Activated T-cell treated with anti-CD3 and anti-CD28 coated beads, Interleukin-2, amount 50 U/mL, for 72 hours (primary cell): ENCODE measurements at regions not wholly inside any gene's neighbourhood (a gene's known extent, or its start where the extent isn't known, plus 50 kb on each side); places are given as distances from the start of the nearest gene placed in this dataset.
"Not testable (repeated sequence)": the region's sequence is repeated elsewhere in the genome, so short reads cannot be mapped to it uniquely, and the experiment has no call there.

Source experiments
- ATAC-seq, 2 donors: fragments of 150-1000 bp; cut with Tn5 transposase; replicated peaks in 1 of 2; 2 replicates each; pipeline ENCODE4 v1.10.0; 2021; ENCODE audit warnings: moderate library complexity in 2 of 2, mild to moderate bottlenecking in 1 of 2
- DNase-seq, 2 donors: peaks; one replicate each; pipeline ENCODE4 v3.0.0; 2021 to 2022; ENCODE audit warnings: mixed read lengths in 1 of 2
- H3K27ac Mint-ChIP-seq: one replicate; pipeline ENCODE4 v1.8.0; 2022; ENCODE audit warnings: mild to moderate bottlenecking, moderate library complexity, mixed read lengths
- H3K27me3 Mint-ChIP-seq: one replicate; pipeline ENCODE4 v1.8.0; 2022; ENCODE audit warnings: low read depth, mixed read lengths
- H3K36me3 Mint-ChIP-seq, 2 donors: one replicate each; pipeline ENCODE4 v1.8.0; 2022; ENCODE audit warnings: mixed read lengths in 2 of 2, mild to moderate bottlenecking in 1 of 2; ENCODE audit not compliant: insufficient read depth in 2 of 2
- H3K4me1 Mint-ChIP-seq: one replicate; pipeline ENCODE4 v1.8.0; 2022; ENCODE audit warnings: low read depth, mixed read lengths
- H3K4me3 Mint-ChIP-seq, 2 donors: one replicate each; pipeline ENCODE4 v1.8.0; 2022; ENCODE audit warnings: mild to moderate bottlenecking in 2 of 2, mixed read lengths in 2 of 2, moderate library complexity in 2 of 2
- H3K9me3 Mint-ChIP-seq, 2 donors: one replicate each; pipeline ENCODE4 v1.8.0; 2022; ENCODE audit warnings: mixed read lengths in 2 of 2

DNA sequence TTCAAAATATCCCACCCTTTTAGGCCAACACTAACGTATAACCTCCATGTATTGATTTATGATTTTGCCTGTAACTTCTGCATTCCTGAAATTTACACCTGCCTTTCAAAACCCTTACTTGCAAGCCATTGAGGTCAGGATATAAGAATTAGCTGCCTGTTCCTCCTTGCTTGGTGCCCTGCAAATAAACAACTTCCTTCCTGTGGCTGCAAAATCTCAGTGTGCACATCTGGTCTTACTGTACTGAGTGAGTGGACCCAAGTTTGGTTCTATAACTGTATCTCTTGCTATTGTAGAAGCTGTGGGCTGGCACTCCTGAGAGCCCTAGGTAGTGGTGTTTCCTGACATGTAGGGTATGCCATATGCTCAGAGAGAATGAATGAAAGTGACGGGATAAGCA lies 191.1 kb upstream of the RASGRP1 start:
- Mint-ChIP-seq H3K4me3 (no peak overlapping the region), H3K4me1 (no peaks in the 10 kb centered on the region), H3K27me3 (peaks cover 47% of the 10 kb centered on the region), H3K36me3 (no peaks in the 10 kb centered on the region), H3K9me3 (no peaks in the 10 kb centered on the region), H3K27ac (no peak overlapping the region)
- ATAC-seq (no peak), DNase-seq (no peak)

- no peaks in the 10 kb centered on the region for H3K36me3 Mint-ChIP-seq
- ATAC-seq = no peak
- no peak overlapping the region for H3K4me3 Mint-ChIP-seq
- no peak for DNase-seq
- no peaks in the 10 kb centered on the region for H3K4me1 Mint-ChIP-seq
- no peak overlapping the region for H3K27ac Mint-ChIP-seq
- H3K9me3 Mint-ChIP-seq = no peaks in the 10 kb centered on the region
- H3K27me3 Mint-ChIP-seq = peaks cover 45% of the 10 kb centered on the region
These were observed 191.8 kb upstream of the RASGRP1 start for GRCh38 chr15:38756441-38756840.

GRCh38 chr15:38758043-38758442 lies 193.4 kb upstream of the RASGRP1 start:
- DNase-seq (no peak), ATAC-seq (no peak)
- Mint-ChIP-seq H3K36me3 (no peaks in the 10 kb centered on the region), H3K27ac (no peak overlapping the region), H3K27me3 (peaks cover 45% of the 10 kb centered on the region), H3K4me1 (no peaks in the 10 kb centered on the region), H3K9me3 (no peaks in the 10 kb centered on the region), H3K4me3 (no peak overlapping the region)

DNA sequence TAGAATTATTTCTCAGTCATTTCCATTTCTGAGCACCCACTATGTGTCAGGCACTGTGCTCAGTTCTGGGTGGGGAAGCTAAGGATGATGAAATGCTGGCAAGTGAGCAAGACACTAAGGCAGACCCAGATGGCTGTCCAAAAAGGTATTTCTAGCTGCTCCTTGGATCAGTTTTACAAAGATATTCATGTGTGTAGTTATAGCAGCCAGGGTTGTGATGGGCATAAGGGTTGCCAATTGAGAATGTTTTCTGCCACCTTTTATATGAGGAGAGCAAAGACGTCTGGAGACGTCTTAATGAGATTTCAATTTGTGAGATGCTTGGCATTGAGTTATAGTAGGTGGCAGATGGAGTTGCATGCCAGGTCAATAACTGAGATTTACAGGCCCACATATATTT lies 197.1 kb upstream of the RASGRP1 start:
- no peak for ATAC-seq
- no peaks in the 10 kb centered on the region for H3K36me3 Mint-ChIP-seq
- H3K4me1 Mint-ChIP-seq = no peaks in the 10 kb centered on the region

DNA sequence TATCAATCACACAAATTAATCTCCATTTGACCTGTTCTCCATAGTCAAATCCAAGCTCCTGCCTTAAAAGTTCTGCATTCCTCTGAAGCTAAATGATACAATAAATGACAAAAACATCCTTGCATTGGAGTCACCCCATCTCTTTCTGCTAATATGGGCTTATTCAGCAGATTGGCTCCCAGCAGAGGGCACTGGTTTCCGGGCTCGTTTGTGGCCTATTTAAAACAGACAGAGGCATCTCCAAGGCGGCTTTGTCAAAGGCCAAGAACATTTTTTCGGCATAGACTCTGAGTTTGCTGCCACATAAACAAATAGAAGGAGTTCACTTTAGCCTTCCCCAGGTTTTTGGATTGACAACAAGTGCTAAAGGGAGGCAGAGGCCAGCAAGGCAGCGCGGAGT lies 204.4 kb upstream of the RASGRP1 start:
- peaks cover 7% of the 10 kb centered on the region for H3K27me3 Mint-ChIP-seq
- H3K4me3 Mint-ChIP-seq = no peak overlapping the region
- no peaks in the 10 kb centered on the region for H3K9me3 Mint-ChIP-seq
- no peak for DNase-seq
- no peak for ATAC-seq
- no peak overlapping the region for H3K27ac Mint-ChIP-seq
- H3K4me1 Mint-ChIP-seq = no peaks in the 10 kb centered on the region
- no peaks in the 10 kb centered on the region for H3K36me3 Mint-ChIP-seq

More for the DNA sequence above, 197.1 kb upstream of the RASGRP1 start:
- Mint-ChIP-seq H3K27ac (no peak overlapping the region), H3K9me3 (no peaks in the 10 kb centered on the region), H3K4me3 (no peak overlapping the region), H3K27me3 (peaks cover 21% of the 10 kb centered on the region)
- no peak for DNase-seq

GRCh38 chr15:38769492-38769891 lies 204.9 kb upstream of the RASGRP1 start:
- H3K4me3 Mint-ChIP-seq = no peak overlapping the region
- H3K27me3 Mint-ChIP-seq = peaks cover 7% of the 10 kb centered on the region
- no peak overlapping the region for H3K27ac Mint-ChIP-seq
- no peaks in the 10 kb centered on the region for H3K36me3 Mint-ChIP-seq
- DNase-seq (no peak), ATAC-seq (no peak)
- peaks cover 0 to 3% of the 10 kb centered on the region in 2 donors for H3K9me3 Mint-ChIP-seq
- H3K4me1 Mint-ChIP-seq = no peaks in the 10 kb centered on the region

GRCh38 chr15:38774076-38774475 lies 209.5 kb upstream of the RASGRP1 start:
- not testable (repeated sequence) for ATAC-seq, H3K4me1 Mint-ChIP-seq, H3K27ac Mint-ChIP-seq, DNase-seq, H3K36me3 Mint-ChIP-seq, H3K9me3 Mint-ChIP-seq, H3K4me3 Mint-ChIP-seq
- peaks cover 20% of the 10 kb centered on the region for H3K27me3 Mint-ChIP-seq

GRCh38 chr15:38781196-38781595 lies 216.6 kb upstream of the RASGRP1 start:
- H3K27ac Mint-ChIP-seq = no peak overlapping the region
- H3K27me3 Mint-ChIP-seq = peaks cover 27% of the 10 kb centered on the region
- peaks cover 0 to 1% of the 10 kb centered on the region in 2 donors for H3K36me3 Mint-ChIP-seq
- DNase-seq = no peak
- peaks cover 2 to 4% of the 10 kb centered on the region in 2 donors for H3K9me3 Mint-ChIP-seq
- no peak for ATAC-seq
- H3K4me3 Mint-ChIP-seq = no peak overlapping the region
- no peaks in the 10 kb centered on the region for H3K4me1 Mint-ChIP-seq

GRCh38 chr15:38782156-38782555 lies 217.5 kb upstream of the RASGRP1 start:
- H3K27me3 Mint-ChIP-seq = peaks cover 19% of the 10 kb centered on the region
- ATAC-seq = no peak
- H3K4me1 Mint-ChIP-seq = no peaks in the 10 kb centered on the region
- no peak overlapping the region for H3K27ac Mint-ChIP-seq
- H3K36me3 Mint-ChIP-seq = no peaks in the 10 kb centered on the region
- peaks cover 0 to 2% of the 10 kb centered on the region in 2 donors for H3K9me3 Mint-ChIP-seq
- no peak overlapping the region for H3K4me3 Mint-ChIP-seq
- no peak for DNase-seq

DNA sequence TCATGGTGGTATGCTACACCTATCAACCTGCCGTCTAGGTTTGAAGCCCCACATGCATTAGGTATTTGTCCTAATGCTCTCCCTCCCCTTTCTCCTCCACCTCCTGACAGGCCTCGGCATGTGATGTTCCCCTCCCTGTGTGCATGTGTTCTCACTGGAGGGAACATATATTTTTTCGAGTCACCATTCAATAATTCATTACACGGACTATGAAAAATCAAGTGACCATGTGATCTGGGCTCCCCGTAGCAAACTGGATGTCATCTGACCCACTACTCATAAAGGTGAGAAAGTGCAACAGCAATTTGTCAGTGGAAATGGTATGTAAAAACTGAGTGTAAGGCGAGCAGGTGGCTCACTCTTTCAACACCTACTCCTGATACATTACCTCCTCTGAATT lies 224.3 kb upstream of the RASGRP1 start:
- no peak overlapping the region for H3K27ac Mint-ChIP-seq
- DNase-seq (no peak), ATAC-seq (no peak)
- H3K4me1 Mint-ChIP-seq = no peaks in the 10 kb centered on the region
- no peak overlapping the region for H3K4me3 Mint-ChIP-seq
- no peaks in the 10 kb centered on the region for H3K36me3 Mint-ChIP-seq
- H3K9me3 Mint-ChIP-seq = no peaks in the 10 kb centered on the region
- no peaks in the 10 kb centered on the region for H3K27me3 Mint-ChIP-seq

GRCh38 chr15:38789566-38789965 lies 225.0 kb upstream of the RASGRP1 start:
- DNase-seq (no peak), ATAC-seq (no peak)
- H3K4me3 Mint-ChIP-seq = no peak overlapping the region
- H3K4me1 Mint-ChIP-seq = no peaks in the 10 kb centered on the region
- H3K36me3 Mint-ChIP-seq = no peaks in the 10 kb centered on the region
- no peaks in the 10 kb centered on the region for H3K27me3 Mint-ChIP-seq
- no peak overlapping the region for H3K27ac Mint-ChIP-seq
- no peaks in the 10 kb centered on the region for H3K9me3 Mint-ChIP-seq

DNA sequence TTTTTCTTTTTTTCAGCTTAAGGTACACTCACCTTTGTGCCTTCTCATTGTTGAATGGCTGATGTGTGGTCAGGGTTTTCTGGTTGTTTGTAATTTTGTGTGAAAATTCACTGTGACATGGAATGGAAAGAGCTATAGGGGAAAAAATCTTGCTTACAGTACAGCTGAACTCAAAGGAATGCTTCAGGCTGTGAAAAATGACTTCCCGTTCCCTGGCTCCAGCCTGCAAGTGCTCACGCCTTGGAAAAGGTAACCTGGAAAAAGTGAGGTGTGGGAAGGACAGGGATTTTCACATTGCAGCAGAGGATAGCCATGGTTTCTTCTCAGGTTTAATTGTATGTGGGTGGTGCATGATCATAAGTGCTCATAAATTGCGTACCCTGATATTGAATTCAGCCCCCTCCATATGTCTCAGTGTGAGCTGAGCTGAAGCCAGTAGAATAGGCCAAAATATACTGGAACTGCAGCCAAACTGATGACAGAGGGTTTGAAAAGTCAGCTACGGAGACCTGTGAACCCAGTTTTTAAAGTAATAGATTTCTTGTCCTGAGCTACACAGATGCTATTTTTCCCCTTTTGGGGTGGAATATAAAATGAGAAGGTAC lies 228.7 kb upstream of the RASGRP1 start:
- H3K36me3 Mint-ChIP-seq = no peaks in the 10 kb centered on the region
- no peak for ATAC-seq
- peak overlapping the region; percentile 39 for H3K27ac Mint-ChIP-seq
- no peaks in the 10 kb centered on the region for H3K4me1 Mint-ChIP-seq
- no peak overlapping the region for H3K4me3 Mint-ChIP-seq
- DNase-seq = no peak
- no peaks in the 10 kb centered on the region for H3K27me3 Mint-ChIP-seq
- peaks cover 0 to under 1% of the 10 kb centered on the region in 2 donors for H3K9me3 Mint-ChIP-seq

DNA sequence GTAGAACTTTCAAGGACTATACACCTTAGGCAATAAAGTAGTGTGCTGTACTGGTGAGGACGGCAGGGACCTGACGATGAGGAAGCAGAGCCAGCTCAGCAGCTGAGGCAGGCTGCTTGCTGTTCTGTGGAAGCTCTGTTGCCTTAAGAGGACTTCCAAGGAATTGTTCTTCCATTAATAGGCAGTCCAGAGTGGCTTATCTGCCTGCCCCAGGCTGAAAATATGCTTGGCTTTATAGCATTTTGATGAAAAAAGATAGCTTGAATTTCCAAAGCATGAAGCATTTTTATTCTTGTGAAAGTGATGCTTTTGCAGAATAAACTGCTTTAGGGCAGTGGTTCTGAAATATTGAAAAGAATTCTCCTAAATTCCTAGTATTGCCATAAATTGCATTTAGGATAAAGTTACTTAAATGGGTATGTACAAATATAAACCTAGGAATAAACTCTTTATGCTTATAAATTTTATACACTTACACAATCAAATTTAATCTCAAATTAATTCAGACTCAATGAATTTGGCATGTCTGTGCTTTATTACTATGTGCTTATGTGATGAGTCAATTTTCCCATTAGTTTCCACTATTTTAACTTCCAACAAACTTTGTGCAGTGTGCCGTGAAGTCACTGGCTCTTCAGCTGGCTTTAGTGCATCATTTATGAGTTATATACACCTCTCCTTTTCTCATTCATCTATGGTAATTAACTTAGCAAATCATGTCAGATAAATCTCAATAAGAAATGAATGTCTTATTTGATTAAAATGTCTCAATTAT lies 231.0 kb upstream of the RASGRP1 start:
- H3K27ac Mint-ChIP-seq = no peak overlapping the region
- peaks cover 0 to 6% of the 10 kb centered on the region in 2 donors for H3K9me3 Mint-ChIP-seq
- H3K27me3 Mint-ChIP-seq = peaks cover 15% of the 10 kb centered on the region
- DNase-seq (no peak), ATAC-seq (no peak)
- no peaks in the 10 kb centered on the region for H3K4me1 Mint-ChIP-seq
- H3K36me3 Mint-ChIP-seq = no peaks in the 10 kb centered on the region
- H3K4me3 Mint-ChIP-seq = no peak overlapping the region

- no peak for DNase-seq
- no peak overlapping the region for H3K27ac Mint-ChIP-seq
- H3K9me3 Mint-ChIP-seq = peaks cover 0 to 6% of the 10 kb centered on the region in 2 donors
- no peaks in the 10 kb centered on the region for H3K36me3 Mint-ChIP-seq
- peaks cover 24% of the 10 kb centered on the region for H3K27me3 Mint-ChIP-seq
- H3K4me1 Mint-ChIP-seq = no peaks in the 10 kb centered on the region
- no peak for ATAC-seq
- H3K4me3 Mint-ChIP-seq = no peak overlapping the region
These were observed 232.0 kb upstream of the RASGRP1 start for GRCh38 chr15:38796589-38796988.
